ENCODE measurements at regions not wholly inside any gene's neighbourhood (a gene's known extent, or its start where the extent isn't known, plus 50 kb on each side); places are given as distances from the start of the nearest gene placed in this dataset.
"Not testable (repeated sequence)": the region's sequence is repeated elsewhere in the genome, so short reads cannot be mapped to it uniquely, and the experiment has no call there.

- DNase-seq: no peak
Observed at GRCh38 chr3:8319935-8320634, 181.5 kb upstream of the LMCD1 start.

- no peak for DNase-seq
Observed at GRCh38 chr3:8320711-8321458, 180.7 kb upstream of the LMCD1 start.

GRCh38 chr3:8324747-8325146, 176.9 kb upstream of the LMCD1 start:
- no peak for DNase-seq

GRCh38 chr3:8325306-8325705, 176.3 kb upstream of the LMCD1 start:
- no peak for DNase-seq

- DNase-seq: not testable (repeated sequence)
Observed at GRCh38 chr3:8325833-8326232, 175.8 kb upstream of the LMCD1 start.

GRCh38 chr3:8327739-8328138, 173.9 kb upstream of the LMCD1 start:
- DNase-seq: no peak

GRCh38 chr3:8328967-8329366, 172.7 kb upstream of the LMCD1 start:
- DNase-seq: no peak

GRCh38 chr3:8329598-8329997, 172.0 kb upstream of the LMCD1 start:
- no peak for DNase-seq

- DNase-seq: no peak
Observed at GRCh38 chr3:8336456-8336855, 165.2 kb upstream of the LMCD1 start.

- no peak for DNase-seq
Observed at GRCh38 chr3:8338424-8338823, 163.2 kb upstream of the LMCD1 start.

GRCh38 chr3:8341821-8342247, 159.8 kb upstream of the LMCD1 start:
- no peak for DNase-seq

- no peak for DNase-seq
Observed at GRCh38 chr3:8343058-8343457, 158.6 kb upstream of the LMCD1 start.

GRCh38 chr3:8345398-8345797, 156.2 kb upstream of the LMCD1 start:
- DNase-seq: no peak

- DNase-seq: no peak
Observed at GRCh38 chr3:8348076-8348475, 153.5 kb upstream of the LMCD1 start.

GRCh38 chr3:8352475-8352874, 149.1 kb upstream of the LMCD1 start:
- DNase-seq: no peak

- no peak for DNase-seq
Observed at GRCh38 chr3:8353364-8353763, 148.3 kb upstream of the LMCD1 start.

- DNase-seq: no peak
Observed at GRCh38 chr3:8355346-8355745, 146.3 kb upstream of the LMCD1 start.

- not testable (repeated sequence) for DNase-seq
Observed at GRCh38 chr3:8356066-8356465, 145.6 kb upstream of the LMCD1 start.

- DNase-seq: no peak
Observed at GRCh38 chr3:8357859-8358258, 143.8 kb upstream of the LMCD1 start.

GRCh38 chr3:8359133-8359532, 142.5 kb upstream of the LMCD1 start:
- DNase-seq: no peak

GRCh38 chr3:8363200-8363599, 138.4 kb upstream of the LMCD1 start:
- no peak for DNase-seq

- DNase-seq: no peak
Observed at GRCh38 chr3:8365541-8365940, 136.1 kb upstream of the LMCD1 start.

GRCh38 chr3:8366219-8366810, 135.3 kb upstream of the LMCD1 start:
- no peak for DNase-seq

- no peak for DNase-seq
Observed at GRCh38 chr3:8368598-8368997, 133.0 kb upstream of the LMCD1 start.
